NOMO-1 treated with DMSO at 0.1 percent for 48 hours (cell line): ENCODE measurements at regions not wholly inside any gene's neighbourhood (a gene's known extent, or its start where the extent isn't known, plus 50 kb on each side); places are given as distances from the start of the nearest gene placed in this dataset.

ENCODE experiments used
- DNase-seq: peaks from one replicate; lab custom pipeline; 2025; ENCODE audit not compliant: unreplicated experiment; lab: John Stamatoyannopoulos, UW

- DNase-seq = no peak
These were observed 60.4 kb upstream of the OBI1 start for GRCh38 chr13:78719367-78719766.

- no peak for DNase-seq
These were observed 55.8 kb upstream of the OBI1 start for GRCh38 chr13:78714717-78715116.

- no peak for DNase-seq
These were observed 53.9 kb upstream of the OBI1 start for GRCh38 chr13:78712831-78713230.

GRCh38 chr13:78709028-78709427 lies 50.1 kb upstream of the OBI1 start:
- no peak for DNase-seq
